Skeletal muscle cell (primary cell): ENCODE measurements at regions not wholly inside any gene's neighbourhood (a gene's known extent, or its start where the extent isn't known, plus 50 kb on each side); places are given as distances from the start of the nearest gene placed in this dataset.
"Not testable (repeated sequence)": the region's sequence is repeated elsewhere in the genome, so short reads cannot be mapped to it uniquely, and the experiment has no call there.

ENCODE experiments used
- DNase-seq: peaks from one replicate; pipeline ENCODE4 v3.0.0-alpha.2; 2010; ENCODE audit warnings: low read depth
- H3K4me3 ChIP-seq: 2 replicates; pipeline ENCODE4 v1.5.1; 2011; ENCODE audit warnings: low read depth, mild to moderate bottlenecking, control low read depth, low read length, moderate library complexity

- DNase-seq: no peak
- no peak overlapping the region for H3K4me3 ChIP-seq
Observed at GRCh38 chr3:182397164-182397563, 396.1 kb upstream of the ATP11B start.

GRCh38 chr3:182399978-182400737 lies 393.1 kb upstream of the ATP11B start:
- DNase-seq: no peak
- no peak overlapping the region for H3K4me3 ChIP-seq

GRCh38 chr3:182400838-182401237 lies 392.5 kb upstream of the ATP11B start:
- DNase-seq: no peak
- no peak overlapping the region for H3K4me3 ChIP-seq

- H3K4me3 ChIP-seq: no peak overlapping the region
Observed at GRCh38 chr3:182404031-182404430, 389.3 kb upstream of the ATP11B start.

GRCh38 chr3:182405759-182406158 lies 387.5 kb upstream of the ATP11B start:
- no peak overlapping the region for H3K4me3 ChIP-seq
- no peak for DNase-seq

More at GRCh38 chr3:182404031-182404430, 389.3 kb upstream of the ATP11B start:
- no peak for DNase-seq

- DNase-seq: no peak
- H3K4me3 ChIP-seq: no peak overlapping the region
Observed at GRCh38 chr3:182406786-182407185, 386.5 kb upstream of the ATP11B start.

- no peak overlapping the region for H3K4me3 ChIP-seq
- no peak for DNase-seq
Observed at GRCh38 chr3:182410051-182410450, 383.3 kb upstream of the ATP11B start.

- no peak for DNase-seq
- no peak overlapping the region for H3K4me3 ChIP-seq
Observed at GRCh38 chr3:182412066-182412465, 381.2 kb upstream of the ATP11B start.

- DNase-seq: no peak
- H3K4me3 ChIP-seq: no peak overlapping the region
Observed at GRCh38 chr3:182413061-182413460, 380.2 kb upstream of the ATP11B start.

- H3K4me3 ChIP-seq: no peak overlapping the region
- no peak for DNase-seq
Observed at GRCh38 chr3:182413682-182414081, 379.6 kb upstream of the ATP11B start.

GRCh38 chr3:182414586-182414985 lies 378.7 kb upstream of the ATP11B start:
- H3K4me3 ChIP-seq: no peak overlapping the region
- DNase-seq: no peak

- no peak for DNase-seq
- H3K4me3 ChIP-seq: no peak overlapping the region
Observed at GRCh38 chr3:182420741-182421140, 372.6 kb upstream of the ATP11B start.

GRCh38 chr3:182424006-182424405 lies 369.3 kb upstream of the ATP11B start:
- no peak overlapping the region for H3K4me3 ChIP-seq
- DNase-seq: no peak

GRCh38 chr3:182425926-182426718 lies 367.2 kb upstream of the ATP11B start:
- DNase-seq, H3K4me3 ChIP-seq: not testable (repeated sequence)

GRCh38 chr3:182431972-182432371 lies 361.3 kb upstream of the ATP11B start:
- H3K4me3 ChIP-seq, DNase-seq: not testable (repeated sequence)

- H3K4me3 ChIP-seq: no peak overlapping the region
- no peak for DNase-seq
Observed at GRCh38 chr3:182435860-182436259, 357.4 kb upstream of the ATP11B start.

- no peak for DNase-seq
- H3K4me3 ChIP-seq: no peak overlapping the region
Observed at GRCh38 chr3:182436547-182436946, 356.8 kb upstream of the ATP11B start.

- no peak overlapping the region for H3K4me3 ChIP-seq
- no peak for DNase-seq
Observed at GRCh38 chr3:182438398-182438797, 354.9 kb upstream of the ATP11B start.

GRCh38 chr3:182440101-182440500 lies 353.2 kb upstream of the ATP11B start:
- no peak overlapping the region for H3K4me3 ChIP-seq
- DNase-seq: no peak

- no peak for DNase-seq
- no peak overlapping the region for H3K4me3 ChIP-seq
Observed at GRCh38 chr3:182445576-182445975, 347.7 kb upstream of the ATP11B start.
